ENCODE measurements at regions not wholly inside any gene's neighbourhood (a gene's known extent, or its start where the extent isn't known, plus 50 kb on each side); places are given as distances from the start of the nearest gene placed in this dataset.
A peak's percentile ranks its signal among the peaks of the same experiment; 100 is the strongest.
"Not testable (repeated sequence)": the region's sequence is repeated elsewhere in the genome, so short reads cannot be mapped to it uniquely, and the experiment has no call there.

- no peak for DNase-seq
Observed at GRCh38 chr6:28771401-28772267, 152.2 kb downstream of the TRIM27 start.

DNA sequence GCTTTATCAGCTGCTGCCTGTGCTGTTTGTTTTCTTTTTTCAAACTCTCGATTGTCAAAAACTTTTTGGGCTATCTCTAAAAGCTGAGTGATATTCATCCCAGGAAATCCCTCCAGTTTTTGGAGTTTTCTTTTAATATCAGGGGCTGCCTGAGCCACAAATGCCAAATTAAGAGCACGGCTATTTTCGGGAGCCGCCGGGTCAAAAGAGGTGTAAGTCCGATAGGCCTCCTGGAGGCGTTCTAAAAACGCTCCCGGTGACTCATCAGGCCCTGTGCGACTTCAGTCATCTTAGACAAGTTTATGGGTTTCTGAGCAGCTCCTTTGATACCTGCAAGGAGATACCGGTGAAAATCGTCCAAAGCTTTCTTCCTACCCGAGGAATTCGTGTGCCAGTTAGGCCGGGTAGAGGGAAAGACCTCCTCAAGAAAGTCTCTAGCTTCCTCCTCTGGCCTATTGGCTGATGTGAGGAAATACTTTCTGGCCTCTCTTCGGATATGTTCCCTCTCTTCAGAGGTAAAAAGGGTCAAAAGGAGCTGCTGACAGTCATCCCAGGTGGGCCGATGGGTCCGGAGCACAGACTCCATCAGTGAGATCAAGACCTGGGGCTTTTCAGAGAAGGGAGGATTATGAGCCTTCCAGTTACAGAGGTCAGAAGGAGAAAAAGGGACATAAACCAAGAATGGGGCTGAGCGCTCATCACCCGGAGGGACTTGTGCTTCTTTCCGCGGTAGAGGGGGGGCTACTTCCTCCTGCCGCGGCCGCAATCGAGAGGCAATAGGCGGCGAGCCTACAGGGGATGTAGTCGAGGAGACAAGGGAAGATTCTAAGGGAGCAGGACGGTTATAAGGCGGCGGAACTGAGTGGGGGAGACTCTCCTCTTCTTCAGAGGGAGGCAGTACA is 151.1 kb downstream of the TRIM27 start:
- no peak for DNase-seq

DNA sequence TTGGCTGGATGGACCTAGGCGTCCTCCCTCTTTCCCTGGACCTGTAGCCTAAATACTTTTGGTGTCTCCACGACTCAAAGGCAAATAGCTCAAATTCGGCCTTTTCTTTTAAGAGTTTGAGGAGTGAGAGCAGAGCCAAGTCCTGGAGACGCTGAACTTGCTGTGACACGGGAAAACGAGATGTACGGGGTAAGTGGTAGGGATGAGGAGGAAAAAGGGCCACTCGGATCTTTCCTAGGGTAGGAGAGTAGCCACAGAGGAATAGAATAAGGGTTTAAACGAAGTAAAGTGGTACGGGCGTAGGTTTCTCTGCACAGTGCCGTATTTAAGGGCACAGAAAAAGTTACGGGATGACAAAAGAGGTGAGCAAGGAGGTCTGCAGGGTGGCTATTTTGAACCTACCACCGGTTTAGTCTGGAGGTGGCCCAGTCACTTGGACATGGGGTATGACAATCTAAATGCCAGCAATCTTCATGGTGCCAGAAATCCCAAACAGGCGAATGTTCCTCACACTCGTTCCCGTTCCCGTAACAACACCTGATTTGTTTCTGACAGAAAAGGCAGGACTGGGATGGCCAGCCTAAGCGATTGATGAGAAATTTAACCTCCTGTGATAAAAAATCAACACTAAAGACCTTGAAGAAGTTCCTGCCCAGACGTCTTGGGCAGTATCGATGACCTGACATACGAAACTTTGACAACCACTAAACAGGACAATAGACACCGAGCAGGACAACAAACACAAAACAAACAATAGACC is 149.3 kb downstream of the TRIM27 start:
- no peak for DNase-seq

DNA sequence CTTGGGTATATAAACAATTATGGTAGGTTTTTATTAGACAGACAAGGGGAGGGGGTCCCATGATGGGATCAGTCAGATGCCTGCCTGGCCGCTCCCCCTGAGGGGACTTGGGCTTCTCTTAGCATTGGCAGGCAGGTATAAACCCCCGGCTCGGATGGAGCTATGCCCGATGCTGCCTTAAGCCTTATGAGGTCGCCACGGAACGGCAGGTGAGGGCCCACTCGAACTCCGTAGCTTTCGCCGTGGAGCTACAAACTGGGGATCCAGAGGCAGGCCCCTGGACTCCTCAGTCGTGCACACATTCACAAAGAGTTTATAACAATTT is 148.8 kb downstream of the TRIM27 start:
- DNase-seq, result no peak

GRCh38 chr6:28775405-28776129 is 148.2 kb downstream of the TRIM27 start:
- no peak for DNase-seq

DNA sequence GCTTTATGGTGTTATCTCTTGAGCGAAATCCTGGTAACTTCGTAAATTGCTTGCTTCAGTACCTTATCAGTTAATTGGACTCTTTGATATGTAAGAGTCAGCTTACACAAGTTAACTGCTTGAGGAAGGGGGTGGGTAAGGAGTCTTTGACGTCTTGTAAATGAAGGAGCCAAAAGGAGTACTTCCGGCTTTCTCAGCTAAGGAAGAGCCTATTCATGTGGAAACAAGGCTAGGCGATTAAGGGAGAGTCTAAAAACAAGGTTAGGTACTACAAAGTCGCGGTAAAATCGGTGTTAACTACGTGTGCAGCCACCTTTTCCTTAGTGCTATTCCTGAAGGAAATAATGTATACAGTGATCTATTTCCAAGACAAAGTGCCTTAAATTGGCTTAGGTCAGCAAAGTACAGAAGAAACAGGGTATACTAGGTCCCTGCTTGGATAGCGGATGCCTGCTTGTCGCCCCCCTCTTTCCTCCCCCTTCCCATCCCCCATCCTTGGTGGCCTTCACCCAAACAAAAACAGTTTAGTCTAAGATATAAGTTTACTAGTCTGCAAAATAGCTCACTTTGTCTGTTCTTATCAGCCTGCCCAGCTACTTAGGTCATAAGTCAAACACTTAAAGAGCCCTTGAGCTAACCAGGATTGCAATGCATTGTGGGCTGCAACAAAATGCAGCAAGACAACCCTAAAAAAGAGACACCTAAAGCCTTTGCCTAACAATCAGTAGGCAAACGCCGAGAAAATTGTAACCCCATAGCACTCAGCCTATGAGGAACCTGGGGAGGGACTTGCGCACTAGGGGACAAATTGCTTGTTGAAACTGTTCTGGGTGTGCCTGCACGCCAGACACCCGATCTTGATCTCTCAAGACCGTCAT is 147.3 kb downstream of the TRIM27 start:
- DNase-seq, result no peak

GRCh38 chr6:28777147-28777461 is 146.7 kb downstream of the TRIM27 start:
- DNase-seq, result no peak

GRCh38 chr6:28782113-28782673 is 141.6 kb downstream of the TRIM27 start:
- no peak for DNase-seq

DNA sequence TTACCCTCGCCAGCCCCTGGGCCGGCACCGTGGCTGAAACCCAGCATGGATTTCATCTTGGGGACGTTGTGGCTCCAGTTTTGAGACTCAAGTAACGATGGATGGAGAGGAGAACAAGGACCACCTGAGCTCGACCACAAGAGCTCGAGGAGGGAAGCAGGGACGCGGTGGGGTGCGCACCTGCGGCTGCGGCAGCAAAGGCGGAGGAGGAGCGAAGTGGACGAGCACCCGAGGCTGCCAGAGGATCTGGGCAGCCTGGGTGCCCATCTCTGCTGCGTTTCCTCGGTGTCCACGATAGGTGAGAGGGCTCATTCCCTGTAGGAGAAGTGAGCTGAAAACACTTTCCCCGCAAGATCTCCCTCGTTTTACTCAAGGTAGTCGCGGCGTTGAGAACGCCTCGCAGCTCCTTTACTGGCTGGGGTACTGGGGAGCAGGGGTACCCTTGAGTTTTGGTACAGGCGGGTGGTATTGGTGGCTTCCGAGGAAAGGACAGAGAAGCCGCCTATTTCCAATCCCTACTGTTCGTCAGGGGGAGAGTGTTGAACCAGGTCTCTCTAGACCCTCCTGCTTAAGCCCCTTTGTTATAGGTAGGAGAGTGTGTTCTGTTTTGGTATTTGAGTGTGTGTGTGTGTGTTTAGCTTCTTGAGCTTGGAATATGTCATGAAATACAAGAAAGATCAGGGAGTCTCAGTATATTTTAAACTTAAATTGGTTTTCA is 137.7 kb downstream of the TRIM27 start:
- DNase-seq, result no peak

- peak; percentile 29 to 44 for DNase-seq
Observed at GRCh38 chr6:28789553-28790083, 134.2 kb downstream of the TRIM27 start.

DNA sequence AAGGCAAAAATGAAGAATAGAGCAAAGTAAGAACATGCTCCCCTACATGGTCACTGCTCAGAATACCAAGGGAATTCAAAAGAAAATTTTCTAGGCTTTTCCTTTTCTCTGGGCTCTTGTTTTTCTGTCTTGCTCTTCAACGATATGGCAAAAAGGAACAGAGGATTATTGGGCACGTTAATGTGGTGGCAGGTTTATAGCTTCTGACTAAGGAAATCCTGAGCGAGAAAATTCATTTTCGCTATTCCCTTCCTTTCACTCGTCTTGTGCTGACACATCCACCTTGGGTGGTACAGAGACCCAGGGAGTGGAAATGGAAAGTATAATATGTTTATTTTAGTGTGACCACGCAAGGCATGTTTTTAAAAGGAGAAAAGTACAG is 132.8 kb downstream of the TRIM27 start:
- no peak for DNase-seq

GRCh38 chr6:28794175-28795002 is 129.4 kb downstream of the TRIM27 start:
- peak; percentile 21 to 43 for DNase-seq

DNA sequence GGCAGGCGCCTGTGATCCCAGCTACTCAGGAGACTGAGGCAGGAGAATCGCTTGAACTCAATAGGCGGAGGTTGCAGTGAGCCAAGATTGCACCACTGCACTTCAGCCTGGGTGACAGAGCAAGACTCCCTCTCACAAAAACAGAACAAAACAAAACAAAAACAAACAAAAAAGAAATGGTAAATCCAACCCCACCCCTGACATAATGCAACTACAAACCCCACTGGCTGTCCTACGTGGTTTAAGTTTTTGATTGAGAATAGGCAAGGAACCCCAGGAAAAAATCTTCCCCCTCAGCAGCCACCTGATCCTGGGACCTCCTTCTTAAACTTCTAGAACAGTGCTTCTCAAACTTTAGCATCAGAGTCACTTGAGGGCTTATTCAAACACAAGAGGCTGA is 123.1 kb downstream of the TRIM27 start:
- DNase-seq, result not testable (repeated sequence)

- no peak for DNase-seq
Observed at GRCh38 chr6:28802417-28803336, 121.1 kb downstream of the TRIM27 start.

- DNase-seq, result no peak
Observed at GRCh38 chr6:28803337-28803709, 120.5 kb downstream of the TRIM27 start.

GRCh38 chr6:28807682-28808280 is 116.0 kb downstream of the TRIM27 start:
- DNase-seq, result peak; percentile 61 to 78

DNA sequence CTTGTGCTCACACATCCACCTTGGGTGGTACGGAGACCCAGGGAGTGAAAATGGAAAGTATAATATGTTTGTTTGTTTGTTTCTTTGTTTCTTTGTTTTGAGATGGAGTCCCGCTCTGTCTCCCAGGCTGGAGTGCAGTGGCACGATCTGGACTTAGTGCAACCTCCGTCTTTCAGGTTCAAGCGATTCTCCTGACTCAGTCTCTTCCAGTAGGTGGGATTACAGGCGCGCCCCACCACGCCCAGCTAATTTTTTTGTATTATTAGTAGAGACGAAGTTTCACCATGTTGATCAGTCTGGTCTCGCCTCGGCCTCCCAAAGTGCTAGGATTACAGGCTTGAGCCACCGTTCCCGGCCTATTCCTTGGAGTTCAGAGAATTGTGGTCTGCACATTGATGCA is 115.4 kb downstream of the TRIM27 start:
- no peak for DNase-seq
